Activated gamma-delta T cell treated with Interleukin-2 at 50 U/mL for 16 hours (primary cell): ENCODE measurements at regions not wholly inside any gene's neighbourhood (a gene's known extent, or its start where the extent isn't known, plus 50 kb on each side); places are given as distances from the start of the nearest gene placed in this dataset.
"Not testable (repeated sequence)": the region's sequence is repeated elsewhere in the genome, so short reads cannot be mapped to it uniquely, and the experiment has no call there.

ENCODE experiments used
- DNase-seq: peaks from one replicate; pipeline ENCODE4 v3.0.0-alpha.2; 2020

DNA sequence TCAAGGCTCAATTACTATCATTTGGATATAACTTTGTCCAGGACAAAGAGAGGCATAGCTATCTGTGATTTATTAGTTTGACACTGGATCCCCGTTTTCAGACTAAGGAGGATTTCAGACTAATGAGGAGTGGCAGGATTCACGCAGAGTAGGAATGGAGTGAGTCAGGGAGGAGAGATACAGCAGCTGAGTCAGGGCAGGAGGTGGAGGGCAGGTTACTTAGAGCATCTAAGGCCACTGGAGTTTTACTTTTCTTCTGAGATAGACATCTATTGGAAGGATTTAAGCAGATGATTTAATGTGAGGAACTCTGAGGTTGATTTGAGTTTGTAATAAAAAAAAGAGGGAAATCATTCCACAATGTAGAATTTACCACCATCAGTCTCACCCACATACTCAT, 110.6 kb downstream of the RPIA start:
- not testable (repeated sequence) for DNase-seq

DNA sequence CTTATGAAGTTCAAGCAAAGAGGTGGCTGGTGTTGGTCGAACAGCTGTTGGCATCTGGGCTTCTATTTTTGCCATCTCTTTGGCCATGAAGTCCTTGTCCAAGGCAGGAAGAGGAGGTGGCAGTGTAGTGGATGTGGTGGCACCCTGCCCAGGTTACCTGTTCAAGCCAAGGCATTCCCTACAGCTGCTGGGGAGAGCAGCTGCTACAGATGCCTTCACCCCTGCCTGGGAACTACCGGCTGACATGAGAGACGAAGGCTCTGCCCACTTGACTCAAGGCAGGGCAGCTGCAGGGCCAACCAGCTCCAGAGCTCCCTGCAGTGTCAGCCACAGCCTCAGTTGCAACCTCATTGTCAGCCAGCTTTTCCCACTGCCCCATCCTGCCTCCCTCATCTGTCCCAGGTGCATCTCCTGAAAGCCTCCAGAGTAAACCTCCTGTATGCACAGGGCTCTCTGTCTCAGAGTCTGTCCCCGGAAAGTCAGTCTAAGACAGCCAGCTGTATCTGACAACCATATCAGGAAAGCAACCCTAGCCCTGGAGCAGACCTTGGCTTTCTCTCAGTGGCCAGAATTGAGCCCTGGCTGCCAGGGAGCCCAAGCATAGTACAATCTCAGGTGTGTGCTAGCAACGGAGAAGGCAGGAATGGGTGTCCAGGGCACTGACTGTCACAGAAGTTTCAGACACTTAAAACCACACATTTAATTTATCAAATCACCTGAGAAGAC, 115.9 kb downstream of the RPIA start:
- DNase-seq: no peak

- no peak for DNase-seq
Observed at GRCh38 chr2:88808083-88808482, 116.6 kb downstream of the RPIA start.

DNA sequence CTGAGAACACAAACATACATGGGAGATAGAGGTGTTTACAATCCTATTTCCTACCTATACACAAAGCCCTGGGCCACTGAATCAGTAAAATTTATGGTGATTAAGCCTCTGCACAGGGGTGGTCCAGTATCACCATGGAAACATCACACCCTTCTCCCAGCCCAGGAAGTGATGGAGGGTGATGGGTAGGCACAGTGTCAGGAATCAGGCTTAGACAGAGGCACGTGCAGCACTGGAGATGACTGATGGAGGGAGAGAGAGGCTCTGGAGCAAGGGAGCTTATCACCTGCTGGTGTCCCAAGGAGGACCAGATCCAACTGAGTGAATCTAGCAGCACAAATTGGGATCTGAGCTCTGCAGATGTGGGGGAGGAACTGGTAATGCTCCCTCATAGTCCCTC, 117.2 kb downstream of the RPIA start:
- DNase-seq: no peak

GRCh38 chr2:88809216-88809615, 117.7 kb downstream of the RPIA start:
- DNase-seq: no peak

- DNase-seq: no peak
Observed at GRCh38 chr2:88810017-88810416, 118.5 kb downstream of the RPIA start.

- DNase-seq: no peak
Observed at GRCh38 chr2:88810488-88810887, 119.0 kb downstream of the RPIA start.

GRCh38 chr2:88811233-88811632, 119.8 kb downstream of the RPIA start:
- DNase-seq: no peak

DNA sequence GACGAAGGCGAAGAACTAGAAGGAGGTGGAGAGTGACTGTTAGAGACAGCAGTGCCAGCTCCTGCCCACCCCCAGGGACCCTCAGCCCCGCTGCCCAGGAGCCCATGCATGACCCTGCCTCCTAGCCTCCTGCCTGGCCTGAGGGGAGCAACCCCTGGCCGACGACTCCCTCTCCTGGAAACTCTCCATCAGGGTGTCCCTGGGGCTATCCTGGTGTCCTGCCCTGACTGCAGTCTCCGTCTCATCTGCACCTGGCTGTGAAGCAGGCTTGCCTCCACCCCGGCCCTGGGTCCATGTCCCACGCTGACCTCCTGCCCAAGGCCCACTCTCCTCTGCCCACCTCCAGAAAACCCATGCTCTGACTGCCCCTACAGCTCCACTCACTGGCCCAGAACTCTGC, 120.2 kb downstream of the RPIA start:
- DNase-seq: no peak

GRCh38 chr2:88813612-88814011, 122.1 kb downstream of the RPIA start:
- no peak for DNase-seq

- DNase-seq: no peak
Observed at GRCh38 chr2:88815282-88815681, 123.8 kb downstream of the RPIA start.

- no peak for DNase-seq
Observed at GRCh38 chr2:88815697-88816096, 124.2 kb downstream of the RPIA start.

DNA sequence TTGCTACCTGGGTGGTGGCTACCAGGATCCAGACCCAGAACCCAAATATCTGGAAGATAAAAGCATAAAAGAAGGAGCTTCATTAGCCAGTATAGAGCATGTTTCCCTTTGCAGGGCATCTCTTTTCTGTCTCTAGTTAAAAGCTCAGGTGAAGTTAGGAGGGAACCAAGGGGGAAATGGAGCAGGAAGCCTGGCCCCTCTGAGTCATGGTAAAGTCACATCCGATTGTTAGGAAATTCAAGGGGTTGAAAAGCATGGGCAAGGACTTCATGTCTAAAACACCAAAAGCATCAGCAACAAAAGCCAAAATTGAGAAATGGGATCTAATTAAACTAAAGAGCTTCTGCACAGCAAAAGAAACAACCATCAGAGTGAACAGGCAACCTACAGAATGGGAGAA, 126.9 kb downstream of the RPIA start:
- no peak for DNase-seq

GRCh38 chr2:88824951-88825350, 133.5 kb downstream of the RPIA start:
- no peak for DNase-seq

- no peak for DNase-seq
Observed at GRCh38 chr2:88826399-88826798, 134.9 kb downstream of the RPIA start.

DNA sequence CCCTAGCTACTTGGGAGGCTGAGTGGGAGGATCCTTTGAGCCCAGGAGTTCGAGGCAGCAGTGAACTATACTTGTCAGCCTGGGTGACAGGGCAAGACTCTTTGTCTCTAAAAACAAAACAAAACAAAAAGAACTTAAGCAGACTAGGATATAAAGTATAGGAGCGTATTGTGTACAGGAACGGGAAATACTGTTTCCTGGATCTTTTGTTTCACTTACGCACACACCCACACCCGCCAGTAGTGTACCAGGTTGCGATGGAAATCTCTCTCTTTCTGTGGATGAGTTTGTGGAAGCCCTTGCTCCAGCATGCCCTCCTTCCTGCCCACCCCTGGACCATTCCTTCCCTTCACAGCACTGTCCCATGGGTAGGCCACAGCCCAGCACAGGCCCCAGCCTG, 136.3 kb downstream of the RPIA start:
- no peak for DNase-seq

DNA sequence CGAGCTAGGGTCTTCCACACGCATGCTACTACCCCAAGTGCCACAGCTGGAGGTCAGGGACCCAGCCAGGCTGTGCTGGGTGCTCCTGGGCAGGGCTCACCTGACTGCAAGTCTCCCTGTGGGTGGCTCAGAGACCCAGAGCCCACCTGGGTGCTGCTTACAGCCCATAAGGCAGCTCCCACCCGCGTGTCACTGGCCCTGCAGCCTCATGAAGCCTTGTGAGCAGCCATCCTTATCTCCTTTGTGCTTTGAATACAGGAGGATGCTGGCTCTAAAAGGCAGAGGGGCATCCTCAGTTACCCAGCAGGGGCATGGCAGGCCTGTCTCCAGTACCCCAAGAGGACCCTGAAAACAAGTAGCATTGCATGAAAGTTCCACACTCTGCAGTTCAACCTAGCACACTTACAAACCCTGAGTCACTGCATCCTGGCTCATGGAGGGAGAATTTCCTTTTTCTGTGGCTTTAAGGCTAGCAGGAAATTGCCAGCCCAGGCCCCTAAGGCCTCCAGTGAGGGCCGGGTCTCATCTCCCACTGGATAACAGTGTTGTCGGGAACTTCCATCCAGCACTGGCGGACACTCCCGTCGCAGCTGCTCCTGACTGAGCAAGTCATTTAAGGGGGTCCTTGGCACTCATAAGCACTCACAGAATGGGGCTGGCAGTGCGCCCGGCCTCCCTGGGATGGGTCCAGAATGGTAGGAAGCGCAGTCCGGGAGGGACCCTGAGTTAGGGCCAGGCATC, 137.1 kb downstream of the RPIA start:
- DNase-seq: no peak

- no peak for DNase-seq
Observed at GRCh38 chr2:88829607-88830463, 138.4 kb downstream of the RPIA start.

DNA sequence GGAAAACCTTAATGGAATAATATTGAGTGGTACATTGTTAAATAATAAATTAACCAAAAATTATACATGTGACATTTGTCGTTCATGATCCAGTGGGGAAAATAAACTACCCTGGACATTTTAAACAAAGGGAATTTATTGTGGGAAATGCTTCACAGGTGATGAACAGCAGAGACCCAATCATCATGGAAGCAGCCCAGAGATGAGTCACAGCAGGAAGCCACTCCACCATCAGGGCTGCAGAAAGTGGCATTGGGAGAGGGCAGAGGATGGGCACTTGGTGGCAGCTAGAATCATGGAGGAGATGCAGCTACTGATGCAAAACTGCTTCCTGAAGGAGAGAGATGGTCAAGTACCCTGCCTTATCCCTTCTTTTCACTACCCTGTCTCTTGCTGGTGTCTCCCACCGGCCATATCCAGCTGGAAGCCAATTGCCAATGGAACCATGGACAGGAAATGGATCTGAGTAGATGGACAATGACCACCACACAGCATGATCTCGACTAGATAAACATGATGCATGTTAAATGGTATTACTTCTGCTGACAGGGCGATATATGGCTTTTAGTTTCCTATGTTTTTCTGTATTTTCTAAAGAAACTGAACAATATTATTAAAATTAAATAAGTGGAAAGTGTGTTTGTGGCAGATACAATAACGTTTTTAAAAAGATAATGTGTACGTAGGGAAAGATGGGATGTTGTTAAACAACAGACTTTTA, 139.8 kb downstream of the RPIA start:
- DNase-seq: no peak

DNA sequence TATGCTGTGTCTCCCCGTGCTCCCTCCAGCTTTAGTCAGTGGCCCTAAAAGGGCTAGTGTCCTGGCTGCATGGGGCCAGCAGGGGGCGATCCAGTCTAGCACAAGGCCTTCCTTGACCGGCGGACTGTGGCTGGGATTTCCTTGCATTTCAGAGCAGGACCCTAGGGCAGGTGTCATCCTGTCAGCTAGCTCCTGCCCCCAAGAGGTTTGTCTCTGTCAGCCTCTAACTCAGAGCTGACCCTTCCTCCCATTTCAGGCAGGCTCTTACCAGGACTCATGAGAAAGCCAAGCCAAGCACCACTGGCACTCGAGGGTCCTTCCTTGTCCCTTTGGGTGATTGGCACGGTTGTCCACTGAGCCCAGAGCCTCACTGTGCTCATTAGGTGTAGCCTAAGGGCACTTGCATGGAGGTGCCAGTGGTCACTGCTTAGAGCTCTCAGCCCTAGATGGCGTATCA, 140.3 kb downstream of the RPIA start:
- DNase-seq: peak; percentile 16

GRCh38 chr2:88832311-88832991, 141.0 kb downstream of the RPIA start:
- no peak for DNase-seq

DNA sequence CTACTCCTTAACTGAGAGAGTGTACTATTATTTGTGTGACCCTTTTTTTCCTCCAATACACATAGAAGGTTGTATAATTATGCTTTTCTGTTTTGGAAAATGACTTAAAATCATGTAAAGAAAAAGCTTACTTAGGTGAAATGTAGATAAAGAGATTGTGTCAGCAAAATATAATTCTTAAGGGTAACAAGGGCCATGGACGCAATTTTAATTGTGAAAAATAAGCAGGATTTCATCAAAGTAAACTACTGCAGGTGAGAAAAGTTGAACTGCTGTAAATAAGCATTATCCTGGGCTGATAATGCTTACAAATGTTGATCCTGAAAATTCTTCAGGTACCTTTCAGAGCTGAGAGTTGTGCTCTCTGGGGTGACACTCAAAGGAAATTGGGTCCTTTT, 141.5 kb downstream of the RPIA start:
- no peak for DNase-seq
